ENCODE measurements at regions not wholly inside any gene's neighbourhood (a gene's known extent, or its start where the extent isn't known, plus 50 kb on each side); places are given as distances from the start of the nearest gene placed in this dataset.

- TF ChIP-seq CTCF (IDR thresholded peaks at IDR 0.05; ENCODE audit: low read depth, low read length), result no peak
- no peak for TF ChIP-seq EZH2phosphoT487 (IDR thresholded peaks at IDR 0.05; ENCODE audit: low read depth)
Observed at GRCh38 chr12:114193474-114193873, 212.5 kb downstream of the TBX5 start.

Data from OCI-LY3 (cell line).